ENCODE measurements at regions not wholly inside any gene's neighbourhood (a gene's known extent, or its start where the extent isn't known, plus 50 kb on each side); places are given as distances from the start of the nearest gene placed in this dataset.
"Not testable (repeated sequence)": the region's sequence is repeated elsewhere in the genome, so short reads cannot be mapped to it uniquely, and the experiment has no call there.

DNA sequence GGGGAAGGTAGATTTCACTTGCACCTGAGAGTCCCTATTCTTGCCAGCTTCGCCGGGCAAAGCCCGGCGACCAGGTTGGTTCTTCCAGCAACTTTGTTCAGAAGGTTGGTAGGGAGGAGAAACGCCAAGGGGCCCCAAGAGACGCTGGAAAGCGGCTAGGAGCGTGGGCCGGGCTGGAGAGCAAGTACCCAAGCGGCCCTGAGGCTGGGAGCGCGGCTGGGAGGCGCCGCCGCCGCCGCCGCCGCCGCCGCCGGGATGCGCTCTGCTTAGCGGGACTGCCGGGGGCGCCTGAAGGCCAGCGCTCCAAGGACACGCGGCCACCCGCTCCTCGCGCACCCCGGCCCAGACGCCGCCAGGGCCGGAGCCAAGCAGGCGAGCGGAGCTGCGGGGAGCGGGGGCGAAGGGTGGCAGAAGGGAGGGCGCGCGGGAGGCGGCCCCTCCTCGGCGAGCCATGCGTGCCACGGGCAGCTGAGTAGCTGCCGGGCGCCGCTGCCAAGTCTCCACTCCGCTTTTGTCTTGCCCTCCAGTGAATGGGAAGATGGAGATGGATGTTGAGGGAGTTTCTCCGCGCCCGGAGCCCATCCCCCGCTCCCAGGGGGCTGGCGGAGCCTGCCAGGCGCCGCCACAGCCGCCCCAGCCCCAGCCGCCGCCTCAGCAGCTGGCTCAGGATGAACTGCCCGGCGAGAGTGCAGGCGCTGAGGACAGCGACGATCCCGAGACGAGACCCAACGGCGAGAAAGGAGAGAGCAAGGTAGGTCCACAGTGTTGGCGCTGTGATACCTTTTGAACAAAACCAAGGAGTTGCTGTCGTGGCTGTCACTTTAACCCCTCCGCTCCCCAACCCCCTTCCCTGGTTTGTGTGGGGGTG, 227.4 kb upstream of the AZI2 start:
- peak; percentile 17 to 43 for DNase-seq

- DNase-seq: no peak
Measured at GRCh38 chr3:28576614-28577200, 228.1 kb upstream of the AZI2 start.

- no peak for DNase-seq
Measured at GRCh38 chr3:28577941-28578500, 229.4 kb upstream of the AZI2 start.

- no peak for DNase-seq
Measured at GRCh38 chr3:28586325-28586724, 237.7 kb upstream of the AZI2 start.

DNA sequence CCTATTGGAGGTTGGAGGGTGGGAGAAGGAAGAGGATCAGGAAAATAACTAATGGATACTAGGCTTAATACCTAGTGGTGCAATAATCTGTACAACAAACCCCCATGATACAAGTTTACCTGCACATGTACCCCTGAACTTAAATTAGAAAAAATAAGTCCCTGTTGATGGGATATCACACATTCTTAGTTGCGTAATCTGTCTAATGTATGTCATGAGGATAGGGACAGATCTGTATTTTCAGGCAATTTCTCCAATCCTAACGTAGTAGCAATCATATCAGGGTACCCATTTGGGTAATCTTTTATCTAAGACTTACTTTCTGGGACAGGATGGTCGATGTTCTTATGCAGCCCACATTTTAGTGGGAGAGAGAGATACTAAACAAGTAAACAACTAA, 239.1 kb upstream of the AZI2 start:
- no peak for DNase-seq

- peak in 1 of 2 experiments; percentile 1 for DNase-seq
Measured at GRCh38 chr3:28590216-28590615, 241.6 kb upstream of the AZI2 start.

- DNase-seq: no peak
Measured at GRCh38 chr3:28590860-28591259, 242.2 kb upstream of the AZI2 start.

GRCh38 chr3:28595372-28595771, 246.7 kb upstream of the AZI2 start:
- no peak for DNase-seq

DNA sequence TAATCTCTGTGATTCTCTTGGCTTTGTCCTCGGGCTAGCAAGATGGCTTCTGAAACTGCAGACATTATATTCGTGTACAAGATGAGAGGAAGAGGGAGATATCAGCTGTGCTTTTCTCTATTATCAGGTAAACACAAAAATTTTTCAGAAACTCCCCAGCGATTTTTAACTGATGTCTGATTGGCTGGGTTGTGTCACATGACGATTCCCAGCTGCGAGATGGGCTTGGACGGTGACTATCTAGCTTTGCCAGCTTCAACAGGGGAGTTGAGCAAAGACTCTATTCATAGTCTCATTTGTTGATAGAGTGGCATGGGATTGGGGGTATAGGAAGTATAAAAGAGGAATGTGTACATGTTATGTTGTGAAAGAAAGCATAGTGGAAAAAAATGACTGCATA, 248.8 kb upstream of the AZI2 start:
- DNase-seq: no peak

DNA sequence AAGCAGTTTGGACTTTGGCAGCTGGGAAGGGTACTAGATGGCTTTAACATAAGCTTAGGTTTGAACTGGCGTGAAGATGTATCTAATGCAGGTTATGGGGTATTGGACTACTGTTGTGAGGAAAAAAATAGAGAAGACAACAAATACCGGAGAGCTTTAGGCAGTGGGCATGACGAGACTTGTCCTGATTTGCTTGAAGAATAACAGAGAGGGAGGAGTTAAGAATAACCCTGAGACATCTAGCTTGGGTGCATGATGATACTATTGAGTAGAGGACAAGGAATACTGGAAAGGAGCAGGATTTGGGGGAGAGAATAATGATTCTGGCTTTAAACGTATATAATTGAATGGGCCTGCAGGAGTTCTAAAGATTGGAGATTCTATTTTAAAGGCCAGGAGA, 249.5 kb upstream of the AZI2 start:
- DNase-seq: no peak

- DNase-seq: no peak
Measured at GRCh38 chr3:28601291-28601690, 252.7 kb upstream of the AZI2 start.

DNA sequence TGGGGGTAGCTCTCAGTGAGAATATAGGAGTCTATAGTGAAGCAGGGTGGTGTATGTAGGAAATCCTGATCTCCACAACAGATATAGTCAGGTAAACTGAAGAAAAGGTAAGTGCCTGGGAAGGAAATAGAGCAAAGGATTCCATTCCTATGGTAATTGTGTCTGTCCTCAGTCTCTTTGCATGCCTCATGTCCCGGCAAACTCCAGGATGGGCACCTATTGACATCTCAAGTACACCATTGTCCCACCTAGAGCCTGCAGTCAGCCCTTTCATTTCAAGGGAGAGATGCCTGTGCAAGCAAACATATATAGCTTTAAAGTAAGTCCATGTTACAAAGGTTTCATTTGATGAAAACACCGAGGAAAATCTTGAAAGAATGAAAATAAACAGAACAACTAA, 257.7 kb upstream of the AZI2 start:
- no peak for DNase-seq

DNA sequence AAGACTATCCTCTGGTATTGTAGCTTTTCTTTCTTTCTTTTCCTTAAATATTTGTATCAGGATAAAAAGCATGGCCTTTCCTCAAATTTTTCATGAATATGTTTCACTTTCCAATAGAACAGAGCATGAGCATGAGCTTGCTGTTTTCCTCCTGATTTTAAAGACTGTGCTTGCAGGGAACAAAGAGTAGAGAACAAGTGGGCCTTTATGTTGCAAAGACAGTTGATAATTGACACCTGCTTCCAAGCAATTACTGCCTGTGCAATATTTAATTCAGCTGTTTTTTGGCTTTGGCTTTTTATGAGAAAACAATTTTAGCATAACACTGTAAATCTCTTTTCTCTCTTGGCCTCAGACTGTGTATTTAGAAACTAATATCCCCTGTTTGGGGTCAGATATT, 263.6 kb upstream of the AZI2 start:
- DNase-seq: no peak

DNA sequence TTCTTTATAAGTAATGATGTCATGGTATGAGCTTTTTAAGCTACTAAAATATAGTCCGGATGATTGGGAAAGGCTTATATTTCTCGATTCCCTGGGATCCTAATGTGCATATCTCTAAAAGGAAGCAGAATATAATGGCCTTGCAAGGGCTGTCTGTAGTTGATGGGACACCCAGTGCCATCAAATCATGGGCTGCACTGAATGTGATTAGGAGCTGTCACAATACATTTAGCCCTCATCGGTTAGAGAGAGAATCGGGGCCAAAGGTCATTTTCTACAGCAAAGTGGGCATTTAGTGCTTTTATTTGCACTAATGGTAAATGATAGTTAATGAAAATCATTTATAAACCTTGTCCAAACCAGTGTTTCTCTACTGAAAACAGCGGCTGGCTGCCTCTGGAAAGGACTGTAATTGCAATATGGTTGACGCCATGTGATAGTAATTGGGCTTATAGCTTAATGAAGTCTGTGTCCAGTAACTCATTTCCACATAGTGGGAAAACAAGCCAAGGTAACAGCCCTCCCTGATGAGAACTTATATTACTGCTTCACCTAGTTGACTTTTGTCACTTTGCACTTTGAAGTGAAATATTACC, 265.0 kb upstream of the AZI2 start:
- no peak for DNase-seq

GRCh38 chr3:28615071-28615470, 266.4 kb upstream of the AZI2 start:
- no peak for DNase-seq

DNA sequence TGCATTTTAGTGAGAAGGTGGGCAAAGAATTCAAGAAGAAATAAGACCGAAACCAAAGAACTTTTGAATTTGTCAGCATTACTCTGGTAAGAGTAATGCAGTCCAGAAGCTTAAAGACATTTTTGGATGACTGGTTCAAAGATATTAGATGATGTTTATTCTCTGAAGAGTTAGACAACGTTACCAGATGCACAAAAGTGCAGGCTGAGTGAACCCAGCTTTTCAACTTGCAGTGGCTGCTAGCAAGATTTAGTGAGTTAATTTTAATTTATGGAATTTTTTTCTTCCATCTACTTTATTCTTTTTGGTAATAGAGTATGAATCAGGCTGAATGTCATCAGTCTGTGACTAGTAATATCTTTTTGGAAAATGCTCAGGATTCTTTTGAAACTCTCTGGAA, 267.3 kb upstream of the AZI2 start:
- DNase-seq: no peak

DNA sequence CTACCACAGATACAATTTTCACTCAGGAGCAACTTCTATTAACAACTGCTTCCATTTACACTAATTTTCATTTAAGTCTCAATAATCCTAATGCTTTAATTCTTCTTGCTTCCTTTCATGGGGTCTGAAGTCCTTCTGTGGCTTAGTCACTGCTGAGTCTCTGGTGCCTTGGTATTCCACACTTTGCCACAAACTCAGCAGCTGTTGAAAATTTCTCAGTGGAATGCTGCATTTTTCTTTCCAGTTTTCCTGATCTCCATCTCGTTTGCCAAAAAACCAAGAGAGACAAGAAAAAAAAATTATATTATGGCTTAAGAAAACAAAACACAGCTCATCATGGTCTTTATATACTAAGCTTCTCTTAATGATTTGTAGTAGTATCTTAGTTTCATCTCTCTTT, 269.2 kb upstream of the AZI2 start:
- no peak for DNase-seq

GRCh38 chr3:28623106-28623505, 274.5 kb upstream of the AZI2 start:
- no peak for DNase-seq

GRCh38 chr3:28624084-28624483, 275.5 kb upstream of the AZI2 start:
- no peak for DNase-seq

DNA sequence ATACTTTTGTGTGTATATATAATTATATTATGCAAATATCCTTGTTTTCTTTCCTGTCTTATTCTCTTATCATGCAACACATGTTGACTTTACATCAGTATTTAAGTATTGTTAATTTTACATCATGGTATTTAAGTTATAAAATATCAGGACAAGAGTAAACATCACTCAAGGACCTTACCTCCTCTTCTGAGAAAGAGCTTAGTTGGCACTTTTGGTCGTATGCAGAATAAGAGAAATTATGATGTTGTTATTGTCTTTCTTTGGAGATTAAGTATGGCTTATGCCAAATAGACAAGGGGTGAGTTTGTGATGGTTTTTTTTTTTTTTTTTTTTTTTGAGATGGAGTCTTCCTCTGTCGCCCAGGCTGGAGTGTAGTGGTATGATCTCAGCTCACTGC, 279.2 kb upstream of the AZI2 start:
- not testable (repeated sequence) for DNase-seq

- DNase-seq: no peak
Measured at GRCh38 chr3:28634019-28634418, 285.4 kb upstream of the AZI2 start.

GRCh38 chr3:28637742-28638141, 289.1 kb upstream of the AZI2 start:
- DNase-seq: no peak

GRCh38 chr3:28645149-28645548, 296.5 kb upstream of the AZI2 start:
- DNase-seq: no peak

- no peak for DNase-seq
Measured at GRCh38 chr3:28646435-28646834, 297.8 kb upstream of the AZI2 start.

Measured in NCI-H446 (cell line).